IMR-90 (cell line): ENCODE measurements at regions not wholly inside any gene's neighbourhood (a gene's known extent, or its start where the extent isn't known, plus 50 kb on each side); places are given as distances from the start of the nearest gene placed in this dataset.

Experiments used
- ATAC-seq: fragments of 200-7000 bp; cut with Tn5 transposase; 2 replicates; pipeline ENCODE4 v1.9.1; 2020; ENCODE audit warnings: low read depth, mild to moderate bottlenecking, moderate library complexity
- BruUV-seq: library from RNA; stranded (reverse); fragments of 400-500 nt; replicated peaks from 2 replicates; lab custom pipeline; 2021; lab: Mats Ljungman, UMichigan
- CTCF ChIA-PET: fragments of 300-600 bp; formaldehyde crosslinking; extraction: SDS; loops from one replicate; lab custom pipeline; 2021; ENCODE audit warnings: antibody characterized with exemption; lab: Yijun Ruan, JAX
- POLR2A ChIA-PET: fragments of 300-600 bp; sonication (Branson Sonifier 250); formaldehyde crosslinking; loops from one replicate; lab custom pipeline; 2022; ENCODE audit warnings: antibody characterized with exemption; ENCODE audit not compliant: unreplicated experiment; lab: Charles Lee
- DNase-seq: peaks from one replicate; pipeline ENCODE4 v3.0.0; 2013
- H2AFZ ChIP-seq: replicated peaks from 2 replicates; pipeline ENCODE3; 2013; ENCODE audit warnings: low read length, mild to moderate bottlenecking; ENCODE audit not compliant: poor library complexity
- H2AK5ac ChIP-seq: 2 replicates; pipeline ENCODE4 v1.6.1; 2013; ENCODE audit warnings: low read depth, low read length, inconsistent platforms
- H2AK9ac ChIP-seq: replicated peaks from 2 replicates; pipeline ENCODE3; 2013; ENCODE audit warnings: mild to moderate bottlenecking, low read depth, low read length, moderate library complexity; ENCODE audit not compliant: poor library complexity
- H2BK120ac ChIP-seq: 2 replicates; pipeline ENCODE4 v1.6.1; 2013; ENCODE audit warnings: low read depth, low read length, inconsistent platforms
- H2BK15ac ChIP-seq: 3 replicates; pipeline ENCODE4 v1.6.1; 2013; ENCODE audit warnings: low read depth, low read length, inconsistent platforms
- H2BK20ac ChIP-seq: 2 replicates; pipeline ENCODE4 v1.6.1; 2013; ENCODE audit warnings: low read depth, mild to moderate bottlenecking, inconsistent platforms, low read length, moderate library complexity
- H2BK5ac ChIP-seq: 2 replicates; pipeline ENCODE4 v1.6.1; 2013; ENCODE audit warnings: mild to moderate bottlenecking, low read depth, low read length, inconsistent platforms; ENCODE audit not compliant: poor library complexity, severe bottlenecking
- H3K14ac ChIP-seq: replicated peaks from 2 replicates; pipeline ENCODE4 v1.6.1; 2013; ENCODE audit warnings: low read depth, low read length, inconsistent platforms
- H3K18ac ChIP-seq: 2 replicates; pipeline ENCODE4 v1.6.1; 2013; ENCODE audit warnings: low read depth, low read length, control low read depth
- H3K23ac ChIP-seq: 2 replicates; pipeline ENCODE4 v1.6.1; 2013; ENCODE audit warnings: low read depth, low read length, inconsistent platforms
- H3K27ac ChIP-seq: 2 replicates; pipeline ENCODE4 v1.5.1; 2013; ENCODE audit warnings: mild to moderate bottlenecking, control low read depth, low read length; ENCODE audit not compliant: insufficient read depth
- H3K27me3 ChIP-seq: 2 replicates; pipeline ENCODE4 v1.6.1; 2013; ENCODE audit warnings: low read length; ENCODE audit not compliant: control insufficient read depth, insufficient read depth
- H3K36me3 ChIP-seq: 2 replicates; pipeline ENCODE4 v1.6.1; 2013; ENCODE audit warnings: low read length, mixed read lengths; ENCODE audit not compliant: control insufficient read depth, insufficient read depth
- H3K4ac ChIP-seq: 2 replicates; pipeline ENCODE4 v1.6.1; 2013; ENCODE audit warnings: low read depth, low read length, inconsistent platforms
- H3K4me1 ChIP-seq: 2 replicates; pipeline ENCODE4 v1.6.1; 2013; ENCODE audit warnings: low read length, mixed read lengths; ENCODE audit not compliant: control insufficient read depth, insufficient read depth
- H3K4me2 ChIP-seq: 2 replicates; pipeline ENCODE4 v1.6.1; 2013; ENCODE audit warnings: low read depth, mild to moderate bottlenecking, control low read depth, low read length, moderate library complexity
- H3K4me3 ChIP-seq: 2 replicates; pipeline ENCODE4 v1.5.1; 2013; ENCODE audit warnings: low read depth, mild to moderate bottlenecking, control low read depth, low read length, moderate library complexity; ENCODE audit not compliant: insufficient read depth
- H3K56ac ChIP-seq: 2 replicates; pipeline ENCODE4 v1.6.1; 2013; ENCODE audit warnings: low read length, inconsistent platforms; ENCODE audit not compliant: insufficient read depth; ENCODE audit errors: extremely low read depth
- H3K79me1 ChIP-seq, 2 experiments: 2 replicates each; pipeline ENCODE4 v1.6.1; 2013; ENCODE audit warnings: low read length in 2 of 2, inconsistent platforms in 1 of 2, low read depth in 1 of 2
- H3K9ac ChIP-seq: 2 replicates; pipeline ENCODE4 v1.6.1; 2013; ENCODE audit warnings: low read depth, low read length, control low read depth
- H3K9me1 ChIP-seq: 2 replicates; pipeline ENCODE4 v1.6.1; 2013; ENCODE audit warnings: low read length, inconsistent platforms; ENCODE audit not compliant: insufficient read depth
- H3K9me3 ChIP-seq: 2 replicates; pipeline ENCODE4 v1.6.1; 2013; ENCODE audit warnings: low read length; ENCODE audit not compliant: control insufficient read depth, insufficient read depth
- H4K20me1 ChIP-seq: 2 replicates; pipeline ENCODE4 v1.6.1; 2013; ENCODE audit warnings: low read length, inconsistent platforms; ENCODE audit not compliant: insufficient read depth
- H4K5ac ChIP-seq: 2 replicates; pipeline ENCODE4 v1.6.1; 2013; ENCODE audit warnings: mild to moderate bottlenecking, low read depth, low read length, control low read depth
- H4K8ac ChIP-seq, 2 experiments: 2 replicates each; pipeline ENCODE4 v1.6.1; 2013; ENCODE audit warnings: low read depth in 2 of 2, low read length in 2 of 2, control low read depth in 1 of 2, inconsistent platforms in 1 of 2
- H4K91ac ChIP-seq: 2 replicates; pipeline ENCODE4 v1.6.1; 2013; ENCODE audit warnings: low read depth, low read length, inconsistent platforms; ENCODE audit not compliant: insufficient read depth
- CEBPB ChIP-seq: IDR thresholded peaks from 2 replicates; pipeline ENCODE4 v1.6.1; 2012; ENCODE audit warnings: low read depth, low read length, improper control_type of control experiment
- CTCF ChIP-seq: conservative IDR thresholded peaks from 2 replicates; pipeline ENCODE4 v1.5.1; 2012; ENCODE audit warnings: mild to moderate bottlenecking, low read depth, low read length, improper control_type of control experiment
- FOS ChIP-seq: fragments of 150-350 bp; IDR thresholded peaks from 2 replicates; pipeline ENCODE4 v1.6.1; 2016; ENCODE audit warnings: low read depth, low read length
- MAFK ChIP-seq: IDR thresholded peaks from 2 replicates; pipeline ENCODE4 v1.6.1; 2012; ENCODE audit warnings: low read depth, low read length, improper control_type of control experiment
- NFE2L2 ChIP-seq: fragments of 150-350 bp; IDR thresholded peaks from 2 replicates; pipeline ENCODE4 v1.6.1; 2016; ENCODE audit warnings: low read depth, mild to moderate bottlenecking, low read length
- POLR2A ChIP-seq: IDR thresholded peaks from 2 replicates; pipeline ENCODE4 v1.6.1; 2012; ENCODE audit warnings: mild to moderate bottlenecking, low read depth, low read length
- RFX5 ChIP-seq: IDR thresholded peaks from 2 replicates; pipeline ENCODE4 v1.8.0; 2012; ENCODE audit warnings: low read depth, mild to moderate bottlenecking, low read length, moderate library complexity
- SMC3 ChIP-seq: fragments of 150-350 bp; IDR thresholded peaks from 2 replicates; pipeline ENCODE4 v1.6.1; 2016; ENCODE audit warnings: low read depth, mild to moderate bottlenecking, antibody characterized with exemption, low read length, moderate library complexity
- USF2 ChIP-seq: fragments of 150-350 bp; IDR thresholded peaks from 2 replicates; pipeline ENCODE4 v1.6.1; 2017; ENCODE audit warnings: mild to moderate bottlenecking, antibody characterized with exemption, low read length, low read depth
- WGBS, 2 experiments: methylation state at CpG; one replicate each; pipeline versions ENCODE4 v1.1.5 to v1.1.7; 2013; ENCODE audit warnings: missing lambda C conversion rate in 2 of 2; ENCODE audit not compliant: insufficient read length in 1 of 2; ENCODE audit errors: extremely low coverage in 2 of 2; 5-methylcytosine and 5-hydroxymethylcytosine counted together
- dilution Hi-C: fragments of 300-500 bp; cut with HindIII; formaldehyde crosslinking; loops from one replicate; pipeline ENCODE4 v1.14.3; 2018; ENCODE audit warnings: low sequenced_read_pairs; ENCODE audit not compliant: unreplicated experiment
- in situ Hi-C: fragments of 300-500 bp; cut with MboI; formaldehyde crosslinking; loops from 3 replicates; pipeline ENCODE4 v1.14.3; 2019; ENCODE audit warnings: low sequenced_read_pairs, inconsistent platforms, mixed read lengths
- intact Hi-C: fragments of 100-400 bp; cut with micrococcal nuclease; formaldehyde crosslinking; loops from 2 replicates; pipeline ENCODE4 v1.10.0; 2022

DNA sequence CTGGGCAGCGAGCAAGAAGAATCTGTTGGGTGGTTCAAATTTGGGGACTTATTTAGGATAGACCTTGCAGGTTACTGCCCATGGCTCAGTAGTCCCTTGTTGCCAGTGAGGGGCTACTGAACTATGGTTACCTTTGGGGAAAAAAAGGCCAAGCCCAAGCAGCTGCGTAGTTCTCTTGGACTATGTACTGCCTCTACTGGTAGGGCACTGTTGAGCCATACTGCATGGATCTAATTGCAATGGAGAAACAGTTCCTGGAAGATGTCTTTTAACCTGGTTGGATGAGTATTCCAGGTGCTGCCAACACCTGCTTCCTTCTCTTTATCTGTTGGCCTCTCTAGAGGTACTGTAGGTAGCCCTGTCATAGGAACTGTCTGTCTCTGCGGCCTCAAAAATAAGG, 671.9 kb upstream of the CBLB start:
- Histone ChIP-seq H3K56ac (no peak overlapping the region), H3K23ac (no peak overlapping the region), H3K4me1 (no peaks in the 10 kb centered on the region), H3K4me2 (no peak overlapping the region), H3K4ac (no peak overlapping the region), H4K91ac (no peak overlapping the region), H2AFZ (no peak overlapping the region), H2BK15ac (no peak overlapping the region), H3K4me3 (no peak overlapping the region), H3K79me1 (no peaks in the 10 kb centered on the region), H2BK120ac (no peak overlapping the region), H2BK5ac (no peak overlapping the region), H3K18ac (no peak overlapping the region), H3K36me3 (no peaks in the 10 kb centered on the region), H3K9me1 (no peaks in the 10 kb centered on the region), H2AK5ac (no peak overlapping the region), H3K9ac (no peak overlapping the region), H3K9me3 (no peaks in the 10 kb centered on the region), H3K14ac (no peak overlapping the region), H4K5ac (no peak overlapping the region), H3K27me3 (no peaks in the 10 kb centered on the region), H4K8ac (no peak overlapping the region), H3K27ac (no peak overlapping the region), H4K20me1 (no peaks in the 10 kb centered on the region), H2AK9ac (no peak overlapping the region), H2BK20ac (no peak overlapping the region)
- ATAC-seq (no peak), DNase-seq (no peak)
- ChIA-PET CTCF (interaction anchor here (0.6 kb wide), 1 partner anchor 35 kb away, joined by 3 read pairs; no protein-coding TSS in a partner anchor), POLR2A (no interaction called here)
- in situ Hi-C loops, result no loop called here
- BruUV-seq, result no TSS peak
- TF ChIP-seq USF2 (no peak), POLR2A (no peak), MAFK (no peak), CEBPB (no peak), CTCF (no peak), NFE2L2 (no peak), SMC3 (no peak), FOS (no peak), RFX5 (no peak)
- dilution Hi-C loops, result no loop called here
- WGBS, 2 experiments, result no CpG with 5 or more reads among the region's 3 CpGs
- intact Hi-C loops, result no loop called here
